HG03060 (cell line): ENCODE measurements at regions not wholly inside any gene's neighbourhood (a gene's known extent, or its start where the extent isn't known, plus 50 kb on each side); places are given as distances from the start of the nearest gene placed in this dataset.
"Not testable (repeated sequence)": the region's sequence is repeated elsewhere in the genome, so short reads cannot be mapped to it uniquely, and the experiment has no call there.

ENCODE experiments used
- ATAC-seq: cut with Tn5 transposase; IDR thresholded peaks from one replicate; pipeline ENCODE4 v1.9.1; 2021; ENCODE audit warnings: low read depth, moderate number of reproducible peaks; ENCODE audit not compliant: unreplicated experiment

DNA sequence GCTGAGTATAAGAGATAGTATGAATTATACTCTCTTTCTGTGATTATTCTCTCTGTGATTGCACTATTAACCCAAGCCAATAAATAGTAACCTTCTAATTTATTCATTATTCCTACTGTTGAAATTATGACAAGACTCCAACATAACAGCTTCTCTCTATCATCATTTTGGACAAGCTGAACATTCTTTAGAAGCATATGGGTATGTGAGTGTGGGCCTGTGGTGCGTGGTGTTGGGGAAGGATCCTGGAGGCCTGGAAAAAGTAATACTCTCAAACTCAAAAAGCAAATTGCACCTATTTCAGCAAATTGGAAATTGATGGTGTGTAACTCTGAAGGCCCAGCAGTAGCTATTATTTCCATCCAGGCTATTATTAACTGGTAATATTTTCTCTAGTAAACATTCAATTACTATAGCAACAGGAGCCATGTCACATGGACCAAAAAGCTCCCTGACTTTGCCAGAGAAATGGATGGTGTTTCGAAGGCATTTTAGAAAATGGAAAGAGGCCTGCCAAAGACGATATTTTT, 502.8 kb downstream of the LTN1 start:
- no peak for ATAC-seq

- no peak for ATAC-seq
Observed at GRCh38 chr21:28489162-28489561, 503.5 kb downstream of the LTN1 start.

DNA sequence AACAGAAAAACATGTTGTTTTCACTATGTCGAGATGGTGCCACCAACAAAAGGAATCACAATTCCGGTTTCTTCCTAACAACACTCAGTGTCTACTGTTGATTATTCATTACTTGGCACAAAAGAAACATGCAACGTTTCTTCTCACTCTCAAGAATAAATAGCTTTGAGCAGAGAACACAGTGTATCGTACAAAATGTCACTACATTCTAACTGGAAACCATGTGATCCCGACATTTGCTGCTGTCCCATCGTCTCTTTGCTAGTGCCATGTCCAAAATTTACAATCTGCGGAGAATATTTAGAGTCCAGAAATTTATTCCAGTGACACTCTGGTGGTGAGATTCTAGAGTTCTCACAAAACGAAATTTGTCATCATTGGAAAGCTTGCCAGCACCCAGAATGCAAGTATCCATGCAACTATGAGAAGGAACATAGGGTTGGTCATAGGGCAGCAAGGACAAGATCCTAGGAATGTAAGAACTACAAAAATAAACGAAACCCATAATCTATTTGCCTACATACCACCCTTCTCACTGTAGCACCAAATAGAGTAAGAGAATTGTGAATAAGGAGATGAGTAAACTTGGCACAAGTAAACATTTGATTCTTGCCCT, 505.1 kb downstream of the LTN1 start:
- ATAC-seq = no peak

DNA sequence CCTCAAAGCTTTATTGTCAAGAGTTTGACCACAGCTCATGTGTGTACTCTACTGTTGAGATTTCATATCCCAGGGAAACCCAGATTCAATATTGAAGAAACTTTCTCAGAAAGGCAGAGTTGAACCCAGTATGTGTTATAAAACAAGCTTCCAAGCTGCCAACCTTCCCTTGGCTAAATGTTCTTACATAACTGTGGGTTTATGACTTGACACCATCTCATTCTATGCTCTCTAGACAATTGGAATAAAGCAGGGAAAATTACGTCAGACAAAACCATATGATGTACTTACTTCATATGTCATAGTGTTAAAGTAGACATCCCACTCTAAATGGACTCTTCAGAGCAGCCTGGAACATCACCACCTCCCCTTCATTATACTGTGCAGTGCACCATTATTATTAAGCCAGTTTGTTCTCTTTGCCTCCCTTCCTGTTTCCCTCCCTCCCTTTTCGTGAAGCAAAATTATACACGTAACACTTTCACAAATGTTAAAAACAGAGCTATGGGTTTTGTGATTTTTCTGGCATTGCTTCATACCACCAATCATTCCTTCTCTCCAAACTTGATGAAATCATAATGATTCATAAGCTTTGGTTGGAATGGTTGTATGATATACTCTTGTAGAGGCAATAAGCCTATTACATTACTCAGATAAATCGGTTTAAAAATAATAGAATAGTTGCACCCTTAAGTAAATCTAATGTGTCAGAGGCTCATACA, 507.2 kb downstream of the LTN1 start:
- ATAC-seq = no peak

DNA sequence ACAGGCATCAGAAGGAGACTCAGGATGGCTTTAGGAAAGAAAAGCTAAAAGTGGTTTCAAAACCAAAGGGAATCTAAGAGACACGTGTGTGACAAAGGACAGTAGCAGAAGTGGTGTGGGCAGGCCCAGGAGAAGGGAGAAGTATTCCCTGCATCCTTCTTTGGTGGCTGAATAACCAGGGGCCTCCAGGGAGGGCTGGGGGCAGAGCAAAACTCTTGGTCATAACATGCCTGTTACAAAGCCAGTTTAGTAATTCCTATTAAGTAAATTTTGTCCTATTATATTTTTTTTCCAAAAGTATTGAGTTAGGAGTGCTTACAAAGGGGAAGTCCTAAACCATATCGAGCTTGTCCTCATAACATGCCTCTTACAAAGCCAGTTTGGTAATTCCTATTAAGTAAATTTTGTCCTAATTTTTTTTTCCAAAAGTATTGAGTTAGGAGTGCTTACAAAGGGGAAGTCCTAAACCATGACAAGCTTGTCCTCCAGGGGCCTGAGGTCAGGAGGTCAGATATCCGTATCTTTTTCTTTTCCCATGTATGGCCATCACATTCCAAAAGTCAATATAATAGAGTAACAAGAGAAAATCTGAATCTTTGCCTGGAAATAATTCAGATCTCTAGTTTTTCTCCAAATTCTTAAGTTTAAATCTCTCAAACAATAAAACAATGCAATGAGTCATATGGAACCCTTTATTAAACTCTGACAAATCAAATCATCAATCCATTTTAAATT, 509.2 kb downstream of the LTN1 start:
- no peak for ATAC-seq

DNA sequence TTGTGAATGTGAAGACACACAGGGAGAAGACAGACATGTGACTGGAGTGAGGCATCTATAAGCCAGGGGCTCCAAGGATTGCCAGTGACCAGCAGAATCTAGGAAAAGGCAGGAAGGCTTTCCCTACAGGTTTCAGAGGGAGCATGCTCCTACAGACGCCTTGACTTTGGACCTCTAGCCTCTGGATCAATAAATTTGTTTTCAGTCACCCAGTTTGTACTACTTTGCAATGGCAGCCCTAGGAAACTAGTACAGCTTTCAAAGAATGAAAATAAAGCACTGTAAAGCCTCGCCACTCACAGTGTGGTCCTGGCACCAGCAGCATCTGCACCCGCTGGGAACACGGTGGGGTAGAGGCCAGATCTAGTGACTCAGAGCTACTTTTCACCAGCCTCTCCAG, 510.0 kb downstream of the LTN1 start:
- no peak for ATAC-seq

GRCh38 chr21:28480470-28480869, 512.2 kb downstream of the LTN1 start:
- ATAC-seq = peak; percentile 42

DNA sequence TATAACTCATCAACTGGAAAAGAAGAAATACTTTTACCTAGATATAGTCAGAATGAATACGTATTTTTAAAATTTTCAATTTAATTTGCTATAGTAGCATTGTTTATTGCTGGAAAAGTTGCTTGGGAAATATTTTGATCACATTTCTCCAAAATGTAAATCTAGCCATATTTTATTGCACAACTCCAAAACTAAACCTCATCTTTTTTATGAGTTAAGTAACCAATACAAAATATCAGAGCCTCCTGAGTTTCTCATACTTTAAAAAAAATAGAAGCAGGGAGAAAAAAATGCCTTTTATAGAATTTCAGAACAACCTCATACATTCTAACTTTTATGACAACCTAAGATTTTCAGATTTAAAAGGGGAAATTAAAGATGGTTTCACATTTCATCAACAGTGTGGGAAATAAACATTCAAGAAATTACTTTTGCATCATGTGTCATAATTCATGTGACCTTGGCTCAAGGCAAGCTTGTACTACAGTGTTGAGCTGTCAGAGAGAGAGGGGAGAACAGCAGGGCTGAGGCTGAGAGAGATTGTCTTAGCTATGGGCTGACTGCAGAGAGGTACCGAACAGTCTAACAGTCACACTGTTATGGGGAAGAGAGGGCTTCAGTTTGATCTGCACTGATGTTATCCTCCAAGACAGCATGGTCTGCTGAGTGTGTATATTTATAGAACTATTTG, 519.0 kb downstream of the LTN1 start:
- peak; percentile 68 for ATAC-seq

- ATAC-seq = not testable (repeated sequence)
Observed at GRCh38 chr21:28472543-28472942, 520.1 kb downstream of the LTN1 start.

DNA sequence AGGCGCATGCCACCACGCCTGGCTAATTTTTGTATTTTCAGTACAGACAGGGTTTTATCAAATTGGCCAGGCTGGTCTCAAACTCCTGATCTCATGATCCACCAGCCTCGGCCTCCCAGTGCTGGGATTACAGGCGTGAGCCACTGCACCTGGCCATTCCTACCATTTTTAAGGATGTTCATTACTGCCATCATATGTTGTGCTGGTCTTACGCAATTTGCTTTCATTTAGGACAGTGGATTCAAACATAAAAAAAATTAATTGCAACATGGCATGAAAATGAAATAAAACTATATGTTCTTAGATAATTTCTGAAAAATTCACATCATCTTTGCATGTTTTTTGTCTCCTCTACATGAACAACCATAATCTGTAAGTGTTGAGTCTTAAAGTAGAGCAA, 527.7 kb downstream of the LTN1 start:
- ATAC-seq = no peak

GRCh38 chr21:28464095-28464494, 528.6 kb downstream of the LTN1 start:
- no peak for ATAC-seq

DNA sequence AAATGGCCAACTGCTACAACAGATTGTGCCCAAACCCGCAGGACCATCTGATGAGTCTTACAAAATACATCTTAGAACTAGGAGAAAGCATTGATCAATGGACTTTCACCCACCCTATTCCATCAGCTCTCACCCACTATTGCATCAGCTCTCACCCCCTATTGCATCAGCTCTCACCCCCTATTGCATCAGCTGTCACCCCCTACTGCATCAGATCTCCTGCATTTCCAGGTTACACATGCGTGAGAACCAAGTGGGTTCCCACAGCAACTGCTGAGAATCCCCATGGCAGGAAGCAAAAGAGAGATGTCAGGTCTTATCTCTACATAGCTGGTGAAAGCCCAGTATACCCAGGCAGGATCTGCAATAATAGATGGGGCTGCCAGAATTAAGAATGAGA, 533.5 kb downstream of the LTN1 start:
- no peak for ATAC-seq

DNA sequence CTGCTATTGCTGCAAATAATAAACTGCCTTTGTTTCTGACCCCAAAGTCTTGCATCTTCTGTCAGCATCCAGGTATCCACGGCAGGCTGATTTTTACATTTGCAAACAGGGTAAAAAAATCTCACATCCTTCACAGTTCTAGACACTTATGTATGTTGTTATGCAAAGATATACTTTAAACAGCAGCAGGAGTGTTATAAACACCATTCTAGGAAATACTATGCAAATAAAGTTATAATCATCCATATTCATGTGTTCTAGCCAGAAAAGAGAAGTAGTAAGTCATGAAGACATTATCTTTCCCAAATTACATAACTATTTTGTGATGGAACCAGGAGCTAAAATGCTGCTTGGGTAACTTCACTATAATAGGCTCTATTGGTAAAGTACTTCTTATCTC, 534.2 kb downstream of the LTN1 start:
- ATAC-seq = no peak

DNA sequence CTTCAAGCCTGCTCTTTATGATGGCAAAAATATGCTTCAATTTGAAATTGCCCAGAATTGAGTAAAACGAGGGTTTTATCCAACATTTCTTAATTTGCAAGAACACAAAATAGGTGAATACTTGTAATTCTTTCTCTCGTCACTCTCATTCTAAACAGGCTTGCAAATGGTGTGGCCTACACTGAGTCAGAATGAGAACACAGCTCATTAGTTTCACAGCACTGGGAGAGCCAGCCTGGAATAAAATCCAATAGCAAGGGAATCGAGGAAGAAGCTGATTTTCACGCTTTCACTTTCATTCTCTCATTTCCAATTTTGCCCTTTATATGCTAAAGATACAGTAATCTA, 537.5 kb downstream of the LTN1 start:
- no peak for ATAC-seq

- no peak for ATAC-seq
Observed at GRCh38 chr21:28454564-28455252, 538.0 kb downstream of the LTN1 start.

- no peak for ATAC-seq
Observed at GRCh38 chr21:28447462-28447861, 545.2 kb downstream of the LTN1 start.

DNA sequence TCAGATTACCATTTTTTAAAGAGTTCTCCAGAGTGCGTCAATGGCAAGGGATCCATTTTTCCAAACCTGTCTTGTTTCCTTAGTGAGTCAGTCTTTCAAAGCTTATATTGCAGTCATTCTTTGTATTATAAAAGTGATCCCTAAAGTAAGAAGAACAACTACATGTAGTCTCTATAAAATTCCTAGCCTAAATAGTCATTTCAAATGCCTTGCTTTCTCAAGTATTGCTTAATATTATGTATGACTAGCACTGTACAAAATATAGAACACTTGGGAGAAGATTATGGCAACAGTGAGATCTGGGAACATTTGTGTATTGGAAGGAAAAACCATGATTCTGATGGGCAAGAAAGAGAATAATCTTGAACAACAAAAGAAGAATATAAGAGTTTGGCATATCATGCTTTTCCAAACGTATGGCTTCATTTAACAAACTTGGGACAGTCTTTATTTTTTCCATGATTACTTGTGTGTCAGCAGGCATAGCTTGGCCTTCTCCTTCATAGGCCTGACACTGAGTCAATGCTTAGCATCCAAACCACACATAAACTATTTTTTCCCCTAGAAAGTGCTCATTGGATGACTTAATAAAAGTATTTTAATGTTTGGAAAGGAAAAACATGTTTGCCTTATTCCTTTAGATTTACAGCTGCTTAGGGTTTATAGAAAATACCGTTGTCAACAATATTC, 547.4 kb downstream of the LTN1 start:
- ATAC-seq = no peak

DNA sequence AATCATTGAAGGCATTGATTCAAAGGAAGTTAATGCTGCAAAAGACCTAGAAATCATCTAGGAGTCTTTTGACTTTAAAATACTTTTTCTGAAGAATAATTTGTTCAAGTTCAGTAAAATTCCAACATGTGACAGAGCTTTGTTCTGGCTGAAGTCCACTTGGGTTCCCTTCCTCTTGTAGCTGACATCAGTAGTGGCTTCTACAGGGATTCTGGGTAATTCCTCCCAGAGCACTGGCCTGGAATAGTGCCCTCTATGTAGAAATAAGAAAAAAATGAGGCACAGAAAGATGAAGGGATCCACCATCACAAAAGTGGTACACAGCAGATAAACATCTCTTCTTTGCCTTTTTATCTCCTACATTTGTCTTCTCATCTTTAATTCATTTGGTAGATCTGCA, 548.1 kb downstream of the LTN1 start:
- no peak for ATAC-seq

GRCh38 chr21:28444111-28444510, 548.6 kb downstream of the LTN1 start:
- no peak for ATAC-seq

- ATAC-seq = no peak
Observed at GRCh38 chr21:28442624-28443023, 550.1 kb downstream of the LTN1 start.
